CD4-positive, alpha-beta T cell treated with Interferon alpha-2 for 1 hour (primary cell): ENCODE measurements at regions not wholly inside any gene's neighbourhood (a gene's known extent, or its start where the extent isn't known, plus 50 kb on each side); places are given as distances from the start of the nearest gene placed in this dataset.
"Not testable (repeated sequence)": the region's sequence is repeated elsewhere in the genome, so short reads cannot be mapped to it uniquely, and the experiment has no call there.

Source experiments
- DNase-seq, 2 donors: peaks; one replicate each; pipeline ENCODE4 v3.0.0-alpha.2; 2020 to 2022

DNA sequence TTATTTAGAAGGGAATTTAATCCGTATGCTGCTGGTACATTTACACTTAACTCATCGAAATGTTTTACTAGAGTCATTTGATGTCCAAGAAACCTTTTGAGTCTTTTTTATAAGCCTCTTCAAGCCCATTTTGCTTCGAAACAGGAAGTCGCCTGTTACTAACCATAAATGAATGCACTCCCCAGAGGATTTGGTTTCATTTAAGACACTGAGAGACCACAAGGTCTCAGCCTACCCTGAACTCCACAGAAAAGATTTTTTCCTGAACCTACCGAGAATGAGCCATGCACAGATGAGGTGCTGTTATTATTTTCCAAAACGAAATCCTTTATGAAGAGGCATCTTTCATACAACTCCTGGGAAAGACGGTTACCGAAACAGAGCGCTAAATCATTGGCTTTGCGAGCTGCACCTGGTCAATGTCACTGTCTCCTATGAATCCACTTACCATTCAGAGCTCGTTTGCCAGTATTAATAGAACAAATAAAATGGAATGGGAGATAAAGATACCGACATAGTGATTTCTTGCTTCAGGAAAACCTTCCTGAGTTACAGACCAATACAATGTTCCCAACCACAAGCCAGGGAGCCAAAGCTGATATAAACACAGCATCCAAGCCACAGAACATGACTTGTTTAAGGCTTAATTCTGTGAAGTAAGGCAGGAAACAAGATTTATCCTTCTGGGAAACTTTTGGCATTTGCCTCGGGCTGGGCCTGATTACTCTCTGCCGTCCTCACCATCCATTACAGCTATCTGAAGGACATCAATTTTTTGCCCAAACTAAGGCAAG is 382.1 kb downstream of the OSR1 start:
- no peak for DNase-seq

DNA sequence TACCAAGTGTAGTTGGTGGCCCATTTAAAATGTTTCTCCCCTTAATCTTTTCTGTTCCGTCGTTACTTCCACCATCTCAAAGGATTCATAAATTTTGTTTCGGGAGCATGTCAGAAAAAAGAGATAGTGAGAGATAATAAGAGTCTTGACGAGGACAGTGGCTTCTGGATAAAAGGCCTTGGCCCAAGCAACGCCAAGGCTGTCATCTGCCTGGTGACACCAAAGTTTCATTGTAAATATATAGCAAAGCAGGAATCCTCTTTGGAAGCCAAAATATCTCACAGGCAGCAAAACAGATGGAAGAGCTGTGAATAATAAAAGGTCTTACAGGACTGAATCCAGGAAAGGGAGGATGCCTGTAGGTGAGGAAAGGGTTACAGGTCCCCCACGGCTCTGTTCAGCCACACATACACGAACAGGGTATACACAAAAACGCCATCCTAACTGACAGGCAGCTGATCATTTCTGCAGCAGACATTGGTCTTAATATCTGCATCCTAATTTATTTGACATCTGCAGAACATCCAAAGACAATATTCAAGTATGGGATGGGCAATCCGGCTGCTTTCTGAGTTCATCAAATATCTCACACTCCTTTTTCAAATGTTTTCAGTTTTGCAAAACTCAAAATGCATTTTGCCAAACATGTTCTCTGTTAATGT is 382.8 kb downstream of the OSR1 start:
- no peak for DNase-seq

DNA sequence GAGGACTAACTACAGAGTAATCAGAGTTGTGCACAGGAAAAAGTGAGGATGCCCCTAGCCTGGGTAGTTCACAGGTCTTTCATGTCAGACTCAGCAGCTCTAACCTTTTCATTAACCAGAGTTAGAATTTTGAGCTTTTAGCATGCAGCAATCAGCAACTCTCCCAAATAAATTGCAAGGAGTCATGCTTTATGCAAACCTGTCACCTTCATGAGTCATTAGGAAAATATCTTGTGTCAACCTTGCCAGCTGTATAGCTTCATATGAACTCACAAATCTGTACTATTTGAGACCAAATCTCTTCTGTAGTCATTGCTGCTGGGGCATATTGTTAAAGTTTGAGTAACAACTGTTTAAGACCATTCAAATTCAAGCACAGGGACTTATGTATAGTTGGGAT is 382.3 kb upstream of the NT5C1B start:
- DNase-seq: no peak

DNA sequence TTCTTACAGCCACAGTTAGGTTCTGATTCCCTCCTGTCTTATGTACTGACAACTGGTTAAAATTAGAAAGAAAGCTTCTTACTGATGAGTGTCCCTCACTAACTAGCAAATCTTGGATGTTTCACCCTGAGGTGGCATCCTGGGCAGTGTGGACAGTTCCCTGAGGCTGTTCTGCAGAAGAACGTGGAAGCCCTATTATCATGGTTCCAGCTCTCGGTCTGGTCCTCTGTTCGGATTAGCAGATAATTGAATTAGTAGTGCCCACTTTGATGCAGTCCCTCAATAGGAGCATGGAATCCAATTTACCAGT is 381.7 kb upstream of the NT5C1B start:
- DNase-seq: no peak

DNA sequence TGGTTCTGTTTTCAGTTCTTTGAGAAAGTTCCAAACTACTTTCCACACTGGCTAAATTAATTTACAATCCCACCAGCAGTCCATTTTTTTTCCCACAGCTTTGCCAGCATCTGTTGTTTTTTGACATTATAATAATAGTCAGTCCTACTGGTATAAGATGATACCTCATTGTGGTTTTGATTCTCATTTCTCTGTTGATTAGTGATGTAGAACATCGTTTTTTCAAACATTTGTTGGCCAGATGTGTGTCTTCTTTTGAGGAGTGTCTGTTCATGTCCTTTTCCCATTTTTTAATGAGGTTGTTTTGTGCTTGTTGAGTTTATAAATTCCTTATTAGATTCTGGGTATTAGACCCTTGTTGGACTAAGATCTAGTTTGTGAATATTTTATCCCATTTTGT is 376.8 kb upstream of the NT5C1B start:
- DNase-seq: no peak

DNA sequence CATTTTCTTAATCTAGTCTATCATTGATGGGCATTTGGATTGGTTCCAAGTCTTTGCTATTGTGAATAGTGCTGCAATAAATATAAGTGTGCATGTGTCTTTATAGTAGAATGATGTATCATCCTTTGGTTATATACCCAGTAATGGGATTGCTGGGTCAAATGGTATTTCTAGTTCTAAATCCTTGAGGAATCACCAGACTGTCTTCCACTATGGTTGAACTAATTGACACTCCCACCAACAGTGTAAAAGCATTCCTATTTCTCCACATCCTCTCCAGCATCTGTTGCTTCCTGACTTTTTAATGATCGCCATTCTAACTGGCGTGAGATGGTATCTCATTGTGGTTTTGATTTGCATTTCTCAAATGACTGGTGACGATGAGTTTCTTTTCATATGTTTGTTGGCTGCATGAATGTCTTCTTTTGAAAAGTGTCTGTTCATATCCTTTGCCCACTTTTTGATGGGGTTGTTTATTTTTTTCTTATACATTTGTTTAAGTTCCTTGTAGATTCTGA is 374.4 kb upstream of the NT5C1B start:
- not testable (repeated sequence) for DNase-seq

DNA sequence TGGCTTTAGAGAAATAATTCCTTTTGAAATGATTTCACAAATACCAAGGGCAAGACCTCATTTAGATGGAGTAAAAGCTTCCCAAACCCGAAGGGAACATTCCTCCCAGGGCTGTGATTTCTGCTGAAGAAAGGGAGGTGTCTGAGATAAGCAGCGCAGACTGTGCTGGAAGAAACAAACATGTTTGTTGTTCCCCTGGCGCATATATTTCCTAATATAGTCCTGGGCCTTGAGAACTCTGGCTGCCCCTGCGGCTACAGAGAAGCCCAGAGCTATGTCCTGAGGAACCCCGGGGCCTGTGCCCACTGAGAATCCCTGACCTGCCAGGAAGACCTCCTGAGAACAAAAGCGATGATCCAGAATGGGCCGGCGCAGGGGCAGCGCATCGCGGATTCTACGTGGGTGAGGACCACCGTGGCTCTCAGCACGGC is 372.6 kb upstream of the NT5C1B start:
- no peak for DNase-seq

DNA sequence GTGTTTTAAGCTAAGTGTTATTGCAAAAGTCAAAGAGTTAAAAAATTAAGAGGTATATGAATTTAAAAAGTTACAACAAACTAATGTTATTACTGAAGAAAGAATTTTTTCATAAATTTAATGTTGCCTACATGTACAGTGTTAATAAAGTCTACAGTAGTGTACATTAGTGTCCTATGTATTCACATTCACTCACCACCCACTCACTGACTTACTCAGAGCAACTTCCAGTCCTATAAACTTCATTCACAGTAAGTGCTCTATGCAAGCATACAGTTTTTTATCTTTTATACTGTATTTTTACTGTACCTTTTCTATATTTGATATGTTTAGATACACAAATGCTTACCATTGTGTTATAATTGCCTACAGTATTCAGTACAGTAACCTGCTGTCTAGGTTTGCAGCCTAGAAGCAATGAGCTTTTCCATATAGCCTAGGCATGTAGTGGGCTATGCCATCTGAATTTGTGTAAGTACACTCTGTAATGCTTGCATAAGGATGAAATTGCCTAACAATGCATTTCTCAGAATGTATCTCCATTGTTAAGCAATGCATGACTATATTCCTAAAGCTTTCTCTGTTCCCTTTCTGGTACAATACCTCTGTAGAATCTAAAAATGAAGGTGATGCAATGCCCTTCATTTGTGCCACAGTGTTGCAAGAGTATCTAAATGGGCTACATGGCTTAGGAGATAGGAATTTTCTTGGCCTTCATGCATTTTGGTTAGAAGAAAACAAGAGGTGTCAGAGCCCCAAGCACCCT is 370.8 kb upstream of the NT5C1B start:
- DNase-seq: no peak

DNA sequence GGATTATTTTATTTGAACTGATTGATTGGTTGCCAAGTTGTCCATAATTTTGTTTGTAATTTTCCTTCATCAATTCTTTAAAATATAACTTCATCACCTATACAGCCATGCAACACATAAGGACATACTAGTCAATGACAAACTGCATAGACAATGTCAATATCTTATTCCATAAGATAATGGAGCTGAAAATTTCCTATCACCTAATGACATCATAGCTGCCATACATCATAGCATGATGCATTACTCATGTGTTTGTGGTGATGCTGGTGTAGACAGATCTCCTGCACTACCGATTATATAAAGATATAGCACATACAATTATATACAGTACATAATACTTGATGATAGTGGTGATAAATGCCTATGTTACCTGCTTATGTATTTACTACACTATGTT is 369.8 kb upstream of the NT5C1B start:
- no peak for DNase-seq

DNA sequence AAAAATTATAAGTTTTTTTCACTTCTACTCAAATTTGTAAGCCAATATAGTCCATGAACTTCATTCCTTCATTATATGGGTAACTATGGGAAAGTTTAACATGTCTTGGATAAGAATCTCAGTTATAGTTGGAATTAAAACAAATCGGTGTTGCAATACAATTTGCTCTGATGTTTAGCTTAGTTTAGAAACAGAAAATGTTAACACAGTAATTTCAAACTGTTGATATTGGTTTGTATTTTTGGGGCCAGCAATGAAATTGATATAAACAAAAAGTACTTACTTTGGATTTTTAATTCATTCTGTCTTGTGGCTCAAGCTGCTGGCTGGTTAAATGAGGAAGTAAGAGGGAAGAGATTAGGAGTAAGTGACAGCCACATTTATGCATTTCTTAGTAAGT is 368.5 kb upstream of the NT5C1B start:
- DNase-seq: no peak

DNA sequence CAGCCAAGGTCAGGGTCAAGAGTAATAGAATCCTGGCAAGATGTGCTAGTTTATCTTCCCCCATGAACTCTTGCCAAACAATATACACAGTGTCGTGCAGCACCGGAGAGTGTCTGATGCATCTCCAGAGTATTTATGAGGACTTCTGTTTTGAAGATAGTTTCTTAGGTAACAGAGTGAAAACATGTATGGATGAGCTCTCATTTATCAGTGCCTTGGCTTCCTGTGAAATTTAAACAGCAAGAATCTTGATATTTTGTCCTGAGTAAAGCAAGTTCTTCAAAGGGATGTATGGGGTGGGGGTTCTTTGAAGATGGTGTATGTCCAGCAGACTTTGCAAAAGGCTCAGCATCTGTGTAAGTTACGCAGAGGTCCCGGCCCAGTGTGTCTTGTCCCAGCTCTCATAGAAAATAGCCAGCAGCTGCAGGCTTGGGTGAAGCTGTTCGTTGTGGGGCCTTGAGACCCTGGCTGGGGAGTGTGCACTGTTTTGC is 361.0 kb upstream of the NT5C1B start:
- no peak for DNase-seq

DNA sequence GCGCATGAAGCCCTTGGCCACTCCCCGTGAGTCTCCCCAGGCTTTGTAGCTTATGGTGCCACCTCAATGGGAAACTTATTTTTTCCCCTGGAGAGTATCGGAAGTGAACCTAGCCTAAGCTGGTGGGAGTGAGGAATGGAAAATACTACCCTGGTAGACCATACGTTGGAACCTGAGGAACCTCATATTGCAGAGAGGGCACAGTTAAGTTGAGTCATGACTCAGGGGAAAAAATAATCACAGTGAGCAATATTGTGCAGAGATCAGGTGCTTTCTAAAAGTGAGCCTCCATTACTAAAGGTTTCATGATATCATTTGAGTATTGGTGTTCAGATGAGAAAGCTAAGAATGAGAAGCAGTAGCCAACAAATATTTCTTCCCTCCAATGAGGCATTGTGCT is 360.5 kb upstream of the NT5C1B start:
- no peak for DNase-seq

DNA sequence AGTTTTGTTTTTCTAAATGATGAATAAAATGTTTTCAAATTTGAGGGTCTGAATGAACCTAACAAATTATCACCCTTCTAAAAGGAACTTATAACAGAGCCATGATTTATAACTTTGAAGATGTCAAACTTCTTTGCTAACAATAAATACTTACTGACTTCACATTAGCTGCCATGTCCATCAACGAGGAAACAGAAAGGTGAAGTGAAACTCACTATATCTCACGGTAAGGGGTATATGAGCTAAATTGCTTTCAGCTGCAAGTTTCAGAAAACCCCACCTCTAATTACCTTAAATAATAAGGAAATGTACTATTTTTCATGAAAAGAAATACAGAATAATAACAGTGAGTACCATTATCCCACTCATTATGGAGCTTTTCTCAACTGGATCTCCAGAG is 350.8 kb upstream of the NT5C1B start:
- DNase-seq: no peak

DNA sequence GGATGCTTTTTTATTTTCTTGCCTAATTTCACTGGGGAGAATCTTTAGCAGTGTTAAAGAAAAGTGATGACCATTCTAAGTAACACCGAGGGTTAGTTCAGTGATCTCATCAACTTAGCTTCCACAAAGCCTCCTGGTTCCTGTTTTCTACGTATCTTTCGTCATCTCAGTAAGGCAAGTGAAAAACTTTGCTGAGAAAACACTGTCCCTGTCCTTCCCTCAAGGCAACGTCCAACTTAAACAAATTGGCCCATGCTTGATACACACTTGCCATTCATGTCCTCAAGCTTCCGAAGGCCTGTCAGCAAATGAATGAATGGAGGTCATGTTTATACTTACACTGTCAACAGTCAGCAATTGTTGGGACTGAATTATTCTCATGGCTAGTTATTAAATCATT is 350.4 kb upstream of the NT5C1B start:
- not testable (repeated sequence) for DNase-seq

DNA sequence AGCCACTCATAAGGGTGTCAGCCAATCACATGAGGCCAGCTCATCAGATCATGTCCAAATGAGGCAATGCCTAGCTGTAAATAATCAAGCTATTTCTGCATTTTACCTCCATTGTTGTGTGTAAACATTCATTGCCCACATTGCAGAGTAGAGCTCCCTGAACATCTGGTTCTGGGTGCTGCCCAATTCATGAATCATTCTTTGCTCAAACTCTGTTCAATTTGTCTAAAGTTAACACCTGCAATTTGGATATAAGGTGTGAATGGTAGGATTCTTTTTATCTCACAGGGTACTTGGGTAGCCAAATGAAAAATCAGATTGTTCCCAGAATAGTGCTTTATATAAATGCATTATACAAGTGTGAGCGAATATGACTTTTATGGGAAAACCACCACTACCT is 345.5 kb upstream of the NT5C1B start:
- DNase-seq: no peak

DNA sequence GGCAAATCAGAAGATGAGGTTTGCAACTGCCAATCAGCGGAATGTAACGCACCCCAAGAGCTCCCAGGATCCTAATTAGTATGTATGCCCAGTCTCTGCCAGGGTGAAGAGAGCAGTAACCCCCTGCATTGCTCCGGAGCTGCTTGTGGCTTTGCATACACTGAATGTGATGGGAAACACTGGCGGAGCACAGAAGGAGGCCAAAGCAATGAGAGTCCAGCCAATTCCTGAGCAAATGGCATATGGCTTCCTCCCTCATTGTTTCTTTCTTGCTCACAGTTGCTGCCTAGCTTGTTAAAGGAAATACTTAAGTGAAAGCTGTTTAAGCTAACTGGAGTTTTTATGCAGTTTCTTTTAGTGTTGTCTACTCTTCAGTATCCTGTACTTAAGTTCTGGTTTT is 343.5 kb upstream of the NT5C1B start:
- DNase-seq: no peak

DNA sequence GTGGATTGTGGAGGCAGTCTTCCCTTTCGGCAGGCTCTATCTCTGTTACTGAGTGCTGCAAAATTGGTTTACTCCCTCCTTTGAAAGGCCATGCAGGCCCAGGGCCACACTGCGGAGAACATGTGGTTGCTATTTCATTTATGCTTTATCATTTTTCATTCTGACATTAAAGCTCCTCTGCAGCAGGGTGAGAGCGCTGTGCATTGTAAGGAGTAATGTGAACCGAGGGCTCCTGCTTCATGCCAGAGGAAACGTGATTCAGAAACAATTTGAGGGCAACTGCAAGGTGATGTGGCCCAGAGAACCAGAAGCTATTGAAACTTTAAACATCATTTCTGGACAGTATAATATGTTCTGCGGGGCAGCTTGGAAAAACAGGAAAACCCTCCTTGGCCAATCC is 341.6 kb upstream of the NT5C1B start:
- DNase-seq: no peak

DNA sequence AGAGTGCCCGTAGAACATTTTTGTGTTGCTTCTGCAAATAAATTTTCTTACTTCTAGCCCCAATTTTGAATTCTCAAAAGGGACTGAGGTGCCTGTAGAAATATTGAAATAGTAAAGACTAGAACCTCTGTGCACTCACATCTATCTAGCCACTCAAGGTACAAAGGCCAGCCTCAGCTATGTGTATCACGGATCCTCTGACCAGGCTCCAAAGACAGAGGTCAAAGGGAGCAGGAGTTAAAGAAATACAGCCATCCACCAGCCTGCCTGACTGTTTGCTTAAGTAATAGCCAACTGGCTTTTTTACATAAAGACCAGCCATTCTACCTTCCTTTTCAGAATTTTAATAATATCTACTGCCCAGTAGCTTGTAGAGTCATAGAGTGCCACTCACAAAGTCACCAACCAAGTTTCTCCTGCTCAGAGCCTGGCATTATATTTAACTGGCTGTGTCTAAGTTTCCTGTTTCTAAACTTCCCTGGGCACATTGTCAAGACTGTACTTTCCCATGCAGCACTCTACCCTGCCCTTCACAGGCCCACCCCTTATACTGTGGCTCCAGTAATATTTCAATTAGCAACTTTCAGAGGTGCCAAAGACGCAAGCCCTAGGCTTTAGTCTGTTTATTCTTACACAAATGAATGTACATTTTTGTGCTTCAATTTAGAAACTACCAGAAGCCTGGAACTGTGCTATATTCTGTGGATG is 338.3 kb upstream of the NT5C1B start:
- no peak for DNase-seq

DNA sequence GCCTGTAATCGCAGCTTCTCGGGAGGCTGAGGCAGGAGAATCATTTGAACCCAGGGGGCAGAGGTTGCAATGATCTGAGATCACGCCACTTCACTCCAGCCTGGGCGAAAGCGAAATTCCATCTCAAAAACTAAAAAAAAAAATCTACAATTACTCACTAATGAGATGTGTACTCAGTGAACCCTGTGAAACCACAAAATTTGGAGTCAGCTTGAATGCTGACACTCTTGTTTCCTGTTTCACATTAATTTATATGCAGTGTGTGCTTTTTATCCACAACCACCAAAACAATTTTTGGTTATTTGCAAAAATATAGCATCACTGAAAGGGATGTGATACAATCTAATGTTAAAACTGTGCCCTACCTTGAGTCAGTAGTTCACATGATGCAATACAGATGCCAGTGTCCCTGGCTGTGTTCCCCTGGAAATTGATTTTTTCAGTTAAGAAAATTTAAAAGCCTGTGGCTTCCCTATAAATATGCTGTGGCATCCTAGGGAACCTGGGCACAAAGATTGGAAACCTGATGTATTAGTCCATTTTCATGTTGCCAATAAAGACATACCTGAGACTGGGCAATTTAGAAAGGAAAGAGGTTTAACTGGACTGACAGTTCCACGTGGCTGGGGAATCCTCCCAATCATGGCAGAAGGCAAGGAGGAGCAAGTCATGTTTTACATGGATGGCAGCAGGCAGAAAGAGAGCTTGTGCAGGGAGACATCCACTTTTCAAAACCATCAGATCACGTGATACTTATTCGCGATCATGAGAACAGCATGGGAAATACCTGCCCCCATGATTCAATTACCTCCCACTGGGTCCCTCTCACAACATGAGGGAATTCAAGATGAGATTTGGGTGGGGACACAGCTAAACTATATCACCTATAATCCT is 337.5 kb upstream of the NT5C1B start:
- DNase-seq: no peak

DNA sequence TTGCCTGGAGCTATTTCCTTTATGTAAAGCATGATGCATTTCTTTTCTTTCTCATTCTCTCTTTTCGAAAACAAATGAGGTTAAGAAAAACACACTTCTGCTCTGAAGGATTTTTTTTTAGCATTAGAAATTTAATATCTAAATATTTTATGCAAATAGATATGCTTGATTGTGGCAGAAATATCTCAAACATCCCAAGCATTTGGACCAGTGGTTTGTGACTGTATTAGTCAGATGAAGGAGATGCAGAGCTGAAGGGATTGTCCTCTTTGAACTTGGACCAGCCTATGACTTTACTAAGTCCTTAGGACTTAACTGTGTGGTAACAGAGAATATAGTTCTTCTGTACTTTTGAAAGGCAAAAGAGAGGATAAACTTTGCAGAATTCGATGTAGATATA is 335.9 kb upstream of the NT5C1B start:
- DNase-seq: no peak

DNA sequence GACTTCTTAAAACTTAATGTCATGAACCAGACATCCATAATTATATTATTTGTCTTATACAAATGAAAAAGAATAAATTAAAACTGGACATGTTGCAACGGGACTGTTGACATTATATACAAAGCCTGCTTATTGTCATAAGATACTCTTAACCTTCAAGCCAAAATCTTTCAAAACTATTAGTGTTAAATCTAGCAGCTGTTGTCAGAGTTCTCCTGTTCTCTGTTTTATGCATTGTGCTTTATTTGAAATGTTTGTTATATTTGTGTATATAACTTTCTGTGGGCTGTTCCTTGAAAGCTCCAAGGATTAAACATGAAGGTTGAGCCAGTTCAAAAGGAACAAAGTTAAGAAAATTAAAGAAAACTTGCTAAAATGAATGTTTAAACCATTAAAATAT is 335.5 kb upstream of the NT5C1B start:
- no peak for DNase-seq

DNA sequence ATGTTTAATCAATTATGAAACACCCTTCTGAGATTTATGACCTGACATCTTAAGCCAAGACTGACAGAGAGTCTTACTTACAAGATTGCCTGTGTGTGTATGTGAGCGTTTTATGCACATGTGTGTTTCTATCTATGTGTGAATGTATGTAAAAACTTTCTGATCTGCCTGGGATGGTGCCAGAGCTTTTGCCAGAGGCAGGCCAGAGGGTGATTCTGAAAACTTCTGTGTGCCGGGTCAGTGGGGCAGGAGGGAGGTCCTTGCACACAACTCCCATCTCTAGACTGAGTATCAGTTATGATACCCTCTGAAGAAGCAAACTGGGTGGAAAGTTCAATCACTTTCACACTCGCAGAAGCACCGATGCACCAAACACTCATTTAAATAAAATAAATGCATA is 335.0 kb upstream of the NT5C1B start:
- no peak for DNase-seq
